HG02763 (cell line): ENCODE measurements at regions not wholly inside any gene's neighbourhood (a gene's known extent, or its start where the extent isn't known, plus 50 kb on each side); places are given as distances from the start of the nearest gene placed in this dataset.

Experiments used
- ATAC-seq: cut with Tn5 transposase; IDR thresholded peaks from one replicate; pipeline ENCODE4 v1.9.1; 2021; ENCODE audit warnings: mild to moderate bottlenecking, moderate library complexity; ENCODE audit not compliant: unreplicated experiment

- ATAC-seq = no peak
Measured at GRCh38 chr1:188462837-188463236, 1634.1 kb downstream of the PLA2G4A start.

- no peak for ATAC-seq
Measured at GRCh38 chr1:188463919-188464318, 1635.2 kb downstream of the PLA2G4A start.

- no peak for ATAC-seq
Measured at GRCh38 chr1:188466539-188466938, 1637.8 kb downstream of the PLA2G4A start.

GRCh38 chr1:188476606-188477005, 1647.9 kb downstream of the PLA2G4A start:
- no peak for ATAC-seq

GRCh38 chr1:188489336-188490112, 1660.8 kb downstream of the PLA2G4A start:
- ATAC-seq = no peak

- ATAC-seq = no peak
Measured at GRCh38 chr1:188496506-188496905, 1667.8 kb downstream of the PLA2G4A start.

- no peak for ATAC-seq
Measured at GRCh38 chr1:188497020-188497419, 1668.3 kb downstream of the PLA2G4A start.

- ATAC-seq = no peak
Measured at GRCh38 chr1:188499690-188500089, 1670.9 kb downstream of the PLA2G4A start.

- no peak for ATAC-seq
Measured at GRCh38 chr1:188514917-188515316, 1686.2 kb downstream of the PLA2G4A start.

GRCh38 chr1:188517139-188517538, 1688.4 kb downstream of the PLA2G4A start:
- no peak for ATAC-seq

GRCh38 chr1:188551176-188551575, 1722.4 kb downstream of the PLA2G4A start:
- ATAC-seq = no peak

GRCh38 chr1:188557053-188557452, 1728.3 kb downstream of the PLA2G4A start:
- no peak for ATAC-seq

- ATAC-seq = no peak
Measured at GRCh38 chr1:188582911-188583532, 1754.3 kb downstream of the PLA2G4A start.

GRCh38 chr1:188584119-188584518, 1755.4 kb downstream of the PLA2G4A start:
- ATAC-seq = no peak

- ATAC-seq = no peak
Measured at GRCh38 chr1:188590641-188591040, 1761.9 kb downstream of the PLA2G4A start.

- no peak for ATAC-seq
Measured at GRCh38 chr1:188594542-188595235, 1765.9 kb downstream of the PLA2G4A start.

- no peak for ATAC-seq
Measured at GRCh38 chr1:188599313-188599712, 1770.6 kb downstream of the PLA2G4A start.

GRCh38 chr1:188611432-188611831, 1782.7 kb downstream of the PLA2G4A start:
- no peak for ATAC-seq

- ATAC-seq = no peak
Measured at GRCh38 chr1:188615321-188615720, 1786.6 kb downstream of the PLA2G4A start.

- no peak for ATAC-seq
Measured at GRCh38 chr1:188620236-188620635, 1791.5 kb downstream of the PLA2G4A start.

GRCh38 chr1:188641566-188642211, 1812.9 kb downstream of the PLA2G4A start:
- no peak for ATAC-seq
